Osteocyte (in vitro differentiated cells): ENCODE measurements at regions not wholly inside any gene's neighbourhood (a gene's known extent, or its start where the extent isn't known, plus 50 kb on each side); places are given as distances from the start of the nearest gene placed in this dataset.

Source experiments
- DNase-seq: peaks from one replicate; pipeline ENCODE4 v3.0.0; 2021; ENCODE audit warnings: mixed read lengths; ENCODE audit not compliant: unreplicated experiment; ENCODE audit errors: extremely low spot score
- H3K27ac Mint-ChIP-seq: one replicate; pipeline ENCODE4 v1.8.0; 2021; ENCODE audit warnings: mild to moderate bottlenecking, mixed read lengths; ENCODE audit not compliant: unreplicated experiment
- H3K27me3 Mint-ChIP-seq: one replicate; pipeline ENCODE4 v1.8.0; 2021; ENCODE audit warnings: mixed read lengths; ENCODE audit not compliant: unreplicated experiment
- H3K36me3 Mint-ChIP-seq: one replicate; pipeline ENCODE4 v1.8.0; 2021; ENCODE audit warnings: mixed read lengths; ENCODE audit not compliant: unreplicated experiment
- H3K4me1 Mint-ChIP-seq: one replicate; pipeline ENCODE4 v1.8.0; 2021; ENCODE audit warnings: mixed read lengths; ENCODE audit not compliant: unreplicated experiment
- H3K4me3 Mint-ChIP-seq: one replicate; pipeline ENCODE4 v1.8.0; 2021; ENCODE audit warnings: mild to moderate bottlenecking, moderate library complexity, mixed read lengths; ENCODE audit not compliant: unreplicated experiment
- H3K9me3 Mint-ChIP-seq: one replicate; pipeline ENCODE4 v1.8.0; 2021; ENCODE audit warnings: mixed read lengths; ENCODE audit not compliant: unreplicated experiment
- TF ChIP-seq, protein P1 (sequence below): fragments of 200-600 bp; sonication (generic); IDR thresholded peaks from 2 replicates; pipeline ENCODE4 v1.5.0; 2021; ENCODE audit warnings: antibody characterized with exemption, mild to moderate bottlenecking, moderate library complexity

GRCh38 chr12:114275932-114276785 lies 129.8 kb downstream of the TBX5 start:
- H3K4me3 Mint-ChIP-seq: no peak overlapping the region
- H3K27ac Mint-ChIP-seq: no peak overlapping the region
- DNase-seq: no peak
- H3K9me3 Mint-ChIP-seq: no peaks in the 10 kb centered on the region
- TF ChIP-seq, protein P1, sequence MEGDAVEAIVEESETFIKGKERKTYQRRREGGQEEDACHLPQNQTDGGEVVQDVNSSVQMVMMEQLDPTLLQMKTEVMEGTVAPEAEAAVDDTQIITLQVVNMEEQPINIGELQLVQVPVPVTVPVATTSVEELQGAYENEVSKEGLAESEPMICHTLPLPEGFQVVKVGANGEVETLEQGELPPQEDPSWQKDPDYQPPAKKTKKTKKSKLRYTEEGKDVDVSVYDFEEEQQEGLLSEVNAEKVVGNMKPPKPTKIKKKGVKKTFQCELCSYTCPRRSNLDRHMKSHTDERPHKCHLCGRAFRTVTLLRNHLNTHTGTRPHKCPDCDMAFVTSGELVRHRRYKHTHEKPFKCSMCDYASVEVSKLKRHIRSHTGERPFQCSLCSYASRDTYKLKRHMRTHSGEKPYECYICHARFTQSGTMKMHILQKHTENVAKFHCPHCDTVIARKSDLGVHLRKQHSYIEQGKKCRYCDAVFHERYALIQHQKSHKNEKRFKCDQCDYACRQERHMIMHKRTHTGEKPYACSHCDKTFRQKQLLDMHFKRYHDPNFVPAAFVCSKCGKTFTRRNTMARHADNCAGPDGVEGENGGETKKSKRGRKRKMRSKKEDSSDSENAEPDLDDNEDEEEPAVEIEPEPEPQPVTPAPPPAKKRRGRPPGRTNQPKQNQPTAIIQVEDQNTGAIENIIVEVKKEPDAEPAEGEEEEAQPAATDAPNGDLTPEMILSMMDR: no peak
- H3K27me3 Mint-ChIP-seq: no peaks in the 10 kb centered on the region
- H3K4me1 Mint-ChIP-seq: no peaks in the 10 kb centered on the region
- no peaks in the 10 kb centered on the region for H3K36me3 Mint-ChIP-seq

DNA sequence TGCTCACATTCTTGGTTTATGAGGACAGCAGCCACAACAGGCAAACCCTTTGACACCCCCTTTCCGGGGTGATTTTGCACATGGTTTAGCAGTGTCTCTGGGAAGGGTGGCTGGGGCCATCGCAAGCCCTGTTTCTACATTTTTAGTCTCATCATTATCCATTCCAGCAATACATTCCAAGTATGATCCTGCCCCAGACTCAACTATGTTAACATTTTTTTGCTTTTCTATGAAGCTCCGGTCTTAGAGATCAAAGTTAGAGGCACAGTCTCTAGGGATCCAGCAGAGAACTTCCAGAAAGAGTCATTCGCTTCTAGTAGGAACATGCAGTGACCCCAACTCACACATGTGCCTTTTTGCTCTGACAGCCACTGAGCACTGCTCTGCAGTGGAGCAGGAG lies 130.9 kb downstream of the TBX5 start:
- Mint-ChIP-seq H3K9me3 (no peaks in the 10 kb centered on the region), H3K27me3 (no peaks in the 10 kb centered on the region), H3K4me1 (no peaks in the 10 kb centered on the region), H3K36me3 (no peaks in the 10 kb centered on the region), H3K27ac (no peak overlapping the region), H3K4me3 (no peak overlapping the region)
- no peak for DNase-seq
- TF ChIP-seq, protein P1: no peak

DNA sequence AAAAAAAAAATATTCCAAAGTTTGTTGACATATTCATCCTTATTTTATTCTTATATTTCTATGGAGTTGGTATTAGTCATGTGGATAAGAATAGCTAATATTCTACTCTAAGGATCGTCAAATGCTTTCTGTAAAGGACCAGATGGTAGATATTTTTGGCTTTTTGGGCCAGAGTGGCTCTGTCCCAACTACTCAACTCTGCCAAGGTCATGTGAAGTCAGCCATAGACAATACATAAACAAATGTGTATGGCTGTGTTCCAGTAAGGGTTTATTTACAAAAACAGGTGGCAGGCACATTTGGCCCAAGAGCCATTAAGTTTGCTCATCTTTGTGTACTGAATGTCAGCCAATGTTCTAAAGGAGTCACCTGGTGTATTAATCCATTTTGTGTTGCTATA lies 131.8 kb downstream of the TBX5 start:
- Mint-ChIP-seq H3K27me3 (no peaks in the 10 kb centered on the region), H3K4me3 (no peak overlapping the region), H3K9me3 (no peaks in the 10 kb centered on the region), H3K36me3 (no peaks in the 10 kb centered on the region), H3K4me1 (no peaks in the 10 kb centered on the region), H3K27ac (no peak overlapping the region)
- TF ChIP-seq, protein P1: no peak
- no peak for DNase-seq

DNA sequence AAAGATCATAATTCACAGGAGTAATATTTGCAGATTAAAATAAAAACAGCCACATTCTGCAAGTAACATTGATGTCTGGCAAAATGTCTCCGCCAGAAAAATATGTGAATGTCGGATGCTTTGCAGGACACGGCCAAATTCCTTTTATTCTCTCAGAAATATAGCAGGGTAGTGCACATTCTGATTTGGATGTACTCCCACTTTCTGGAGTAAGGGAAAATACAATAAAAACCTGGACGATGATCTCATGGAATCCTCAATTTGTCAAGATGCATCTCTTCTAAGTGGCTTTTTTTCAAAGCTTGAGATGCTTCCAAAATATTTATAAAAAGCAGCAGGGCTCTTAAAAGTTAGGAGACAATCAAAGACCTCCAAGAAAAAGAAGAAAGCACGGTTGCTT lies 133.3 kb downstream of the TBX5 start:
- H3K27ac Mint-ChIP-seq: no peak overlapping the region
- no peaks in the 10 kb centered on the region for H3K36me3 Mint-ChIP-seq
- TF ChIP-seq, protein P1: no peak
- no peaks in the 10 kb centered on the region for H3K27me3 Mint-ChIP-seq
- no peak overlapping the region for H3K4me3 Mint-ChIP-seq
- DNase-seq: no peak
- H3K9me3 Mint-ChIP-seq: no peaks in the 10 kb centered on the region
- no peaks in the 10 kb centered on the region for H3K4me1 Mint-ChIP-seq

GRCh38 chr12:114272071-114272470 lies 133.9 kb downstream of the TBX5 start:
- TF ChIP-seq, protein P1: no peak
- no peaks in the 10 kb centered on the region for H3K36me3 Mint-ChIP-seq
- H3K4me3 Mint-ChIP-seq: no peak overlapping the region
- no peaks in the 10 kb centered on the region for H3K4me1 Mint-ChIP-seq
- H3K27ac Mint-ChIP-seq: no peak overlapping the region
- DNase-seq: no peak
- H3K9me3 Mint-ChIP-seq: no peaks in the 10 kb centered on the region
- H3K27me3 Mint-ChIP-seq: no peaks in the 10 kb centered on the region
